HepG2 (cell line): ENCODE measurements at regions not wholly inside any gene's neighbourhood (a gene's known extent, or its start where the extent isn't known, plus 50 kb on each side); places are given as distances from the start of the nearest gene placed in this dataset.

Experiments
- CHCHD3 ChIP-seq: sonication (generic); formaldehyde crosslinking; IDR thresholded peaks from 2 replicates; pipeline ENCODE4 v1.8.0; 2022; ENCODE audit warnings: mild to moderate bottlenecking, missing genetic modification reagents, moderate library complexity
- EEA1 ChIP-seq: sonication (generic); formaldehyde crosslinking; IDR thresholded peaks from 2 replicates; pipeline ENCODE4 v1.5.1; 2020; ENCODE audit warnings: mild to moderate bottlenecking, missing genetic modification reagents, borderline replicate concordance
- HOMEZ ChIP-seq: IDR thresholded peaks from 2 replicates; pipeline ENCODE4 v1.6.1; 2016; ENCODE audit warnings: low read depth
- KDM5B ChIP-seq: sonication (generic); formaldehyde crosslinking; IDR thresholded peaks from 2 replicates; pipeline ENCODE4 v1.4.0; 2020; ENCODE audit warnings: missing genetic modification reagents, mild to moderate bottlenecking, borderline replicate concordance
- MXI1 ChIP-seq: IDR thresholded peaks from 3 replicates; pipeline ENCODE4 v1.6.1; 2012; ENCODE audit warnings: low read depth, low read length, inconsistent platforms, borderline replicate concordance
- NBN ChIP-seq: fragments of 450-650 bp; conservative IDR thresholded peaks from 2 replicates; pipeline ENCODE4 v1.6.1; 2017
- POLR2AphosphoS5 ChIP-seq: IDR thresholded peaks from 2 replicates; pipeline ENCODE4 v1.6.1; 2012; ENCODE audit warnings: low read depth, low read length
- ZBTB42 ChIP-seq: sonication (generic); formaldehyde crosslinking; IDR thresholded peaks from 2 replicates; pipeline ENCODE4 v1.5.0; 2020; ENCODE audit warnings: mild to moderate bottlenecking, missing genetic modification reagents
- TF ChIP-seq, protein P1 (sequence below): sonication (generic); formaldehyde crosslinking; IDR thresholded peaks from 2 replicates; pipeline ENCODE4 v1.5.0; 2020; ENCODE audit warnings: mild to moderate bottlenecking, missing genetic modification reagents, moderate library complexity

- no peak for TF ChIP-seq NBN
- TF ChIP-seq, protein P1, sequence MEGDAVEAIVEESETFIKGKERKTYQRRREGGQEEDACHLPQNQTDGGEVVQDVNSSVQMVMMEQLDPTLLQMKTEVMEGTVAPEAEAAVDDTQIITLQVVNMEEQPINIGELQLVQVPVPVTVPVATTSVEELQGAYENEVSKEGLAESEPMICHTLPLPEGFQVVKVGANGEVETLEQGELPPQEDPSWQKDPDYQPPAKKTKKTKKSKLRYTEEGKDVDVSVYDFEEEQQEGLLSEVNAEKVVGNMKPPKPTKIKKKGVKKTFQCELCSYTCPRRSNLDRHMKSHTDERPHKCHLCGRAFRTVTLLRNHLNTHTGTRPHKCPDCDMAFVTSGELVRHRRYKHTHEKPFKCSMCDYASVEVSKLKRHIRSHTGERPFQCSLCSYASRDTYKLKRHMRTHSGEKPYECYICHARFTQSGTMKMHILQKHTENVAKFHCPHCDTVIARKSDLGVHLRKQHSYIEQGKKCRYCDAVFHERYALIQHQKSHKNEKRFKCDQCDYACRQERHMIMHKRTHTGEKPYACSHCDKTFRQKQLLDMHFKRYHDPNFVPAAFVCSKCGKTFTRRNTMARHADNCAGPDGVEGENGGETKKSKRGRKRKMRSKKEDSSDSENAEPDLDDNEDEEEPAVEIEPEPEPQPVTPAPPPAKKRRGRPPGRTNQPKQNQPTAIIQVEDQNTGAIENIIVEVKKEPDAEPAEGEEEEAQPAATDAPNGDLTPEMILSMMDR (CRISPR knock-in tag), result no peak
- TF ChIP-seq CHCHD3 (CRISPR knock-in tag), result no peak
- no peak for TF ChIP-seq MXI1
- TF ChIP-seq POLR2AphosphoS5, result no peak
- TF ChIP-seq ZBTB42, result no peak
- TF ChIP-seq EEA1, result no peak
- no peak for TF ChIP-seq HOMEZ (CRISPR knock-in tag)
- TF ChIP-seq KDM5B (CRISPR knock-in tag), result no peak
Measured at GRCh38 chr13:39266426-39266825, 228.2 kb downstream of the NHLRC3 start.
